Liver (tissue), 8 donors: ENCODE measurements at regions not wholly inside any gene's neighbourhood (a gene's known extent, or its start where the extent isn't known, plus 50 kb on each side); places are given as distances from the start of the nearest gene placed in this dataset.

Experiments used
- DNase-seq: peaks from one replicate; pipeline ENCODE4 v3.0.0-alpha.2; 2017; ENCODE audit warnings: low spot score
- H3K27ac ChIP-seq, 2 donors: one replicate each; pipeline ENCODE4 v1.7.0; 2013; ENCODE audit warnings: inconsistent platforms in 2 of 2, low read length in 2 of 2, control low read depth in 1 of 2, low read depth in 1 of 2, mild to moderate bottlenecking in 1 of 2
- H3K27me3 ChIP-seq, 4 donors: one replicate each; pipeline versions ENCODE4 v1.6.1 to v1.7.0; 2013; ENCODE audit warnings: low read length in 3 of 4, inconsistent platforms in 1 of 4, mild to moderate bottlenecking in 1 of 4, moderate library complexity in 1 of 4; ENCODE audit not compliant: control insufficient read depth in 4 of 4, insufficient read depth in 4 of 4
- H3K36me3 ChIP-seq, 4 donors: one replicate each; pipeline versions ENCODE4 v1.6.1 to v1.7.0; 2013; ENCODE audit warnings: low read length in 3 of 4, mild to moderate bottlenecking in 3 of 4, low read depth in 1 of 4, moderate library complexity in 1 of 4; ENCODE audit not compliant: control insufficient read depth in 4 of 4, insufficient read depth in 3 of 4
- H3K4me1 ChIP-seq, 4 donors: one replicate each; pipeline versions ENCODE4 v1.6.1 to v1.7.0; 2013; ENCODE audit warnings: low read length in 3 of 4, mild to moderate bottlenecking in 3 of 4, moderate library complexity in 1 of 4; ENCODE audit not compliant: control insufficient read depth in 4 of 4, insufficient read depth in 4 of 4
- H3K4me3 ChIP-seq, 3 donors: one replicate each; pipeline versions ENCODE4 v1.6.1 to v1.7.0; 2013; ENCODE audit warnings: low read length in 3 of 3, control low read depth in 1 of 3, low read depth in 1 of 3, mild to moderate bottlenecking in 1 of 3
- H3K9ac ChIP-seq, 2 donors: one replicate each; pipeline ENCODE4 v1.7.0; 2013; ENCODE audit warnings: low read length in 2 of 2, mild to moderate bottlenecking in 2 of 2, moderate library complexity in 2 of 2, control low read depth in 1 of 2, low read depth in 1 of 2
- H3K9me3 ChIP-seq, 4 donors: one replicate each; pipeline versions ENCODE4 v1.6.1 to v1.7.0; 2013; ENCODE audit warnings: low read length in 3 of 4; ENCODE audit not compliant: control insufficient read depth in 4 of 4
- CTCF ChIP-seq: fragments of 150-350 bp; IDR thresholded peaks from 2 replicates; pipeline ENCODE4 v1.5.1; 2017; ENCODE audit warnings: improper control_type of control experiment, low read depth, low read length; ENCODE audit not compliant: missing input control
- EGR1 ChIP-seq, 2 donors: IDR thresholded peaks; 2 replicates each; pipeline ENCODE4 v1.6.1; 2016 to 2018; ENCODE audit warnings: antibody characterized with exemption in 2 of 2, low read depth in 2 of 2
- FOXA1 ChIP-seq: IDR thresholded peaks from 2 replicates; pipeline ENCODE4 v1.6.1; 2016; ENCODE audit warnings: antibody characterized with exemption
- FOXA2 ChIP-seq: IDR thresholded peaks from 2 replicates; pipeline ENCODE4 v1.6.1; 2016; ENCODE audit warnings: antibody characterized with exemption
- GABPA ChIP-seq, 2 donors: IDR thresholded peaks in 1 of 2; conservative IDR thresholded peaks in 1 of 2; 2 replicates each; pipeline ENCODE4 v1.6.1; 2016; ENCODE audit warnings: antibody characterized with exemption in 2 of 2, mild to moderate bottlenecking in 1 of 2, moderate library complexity in 1 of 2
- HNF4G ChIP-seq: IDR thresholded peaks from 2 replicates; pipeline ENCODE4 v1.6.1; 2016; ENCODE audit warnings: antibody characterized with exemption
- JUND ChIP-seq, 2 donors: IDR thresholded peaks; 2 replicates each; pipeline ENCODE4 v1.6.1; 2016; ENCODE audit warnings: antibody characterized with exemption in 2 of 2
- NR2F2 ChIP-seq: IDR thresholded peaks from 2 replicates; pipeline ENCODE4 v1.6.1; 2016; ENCODE audit warnings: antibody characterized with exemption
- RAD21 ChIP-seq, 2 donors: IDR thresholded peaks; 2 replicates each; pipeline ENCODE4 v1.6.1; 2016; ENCODE audit warnings: antibody characterized with exemption in 2 of 2, mild to moderate bottlenecking in 2 of 2
- RXRA ChIP-seq, 2 donors: IDR thresholded peaks; 2 replicates each; pipeline ENCODE4 v1.6.1; 2017 to 2018; ENCODE audit warnings: antibody characterized with exemption in 2 of 2, mild to moderate bottlenecking in 1 of 2
- SP1 ChIP-seq: IDR thresholded peaks from 2 replicates; pipeline ENCODE4 v1.6.1; 2018; ENCODE audit warnings: antibody characterized with exemption, mild to moderate bottlenecking
- TAF1 ChIP-seq: conservative IDR thresholded peaks from 2 replicates; pipeline ENCODE4 v1.6.1; 2016; ENCODE audit warnings: antibody characterized with exemption, mild to moderate bottlenecking
- WGBS: extraction: QIAGEN DNeasy Blood & Tissue Kit; methylation state at CpG from one replicate; pipeline ENCODE4 v1.1.7; 2013; 5-methylcytosine and 5-hydroxymethylcytosine counted together
- TF ChIP-seq, protein P1 (sequence below): IDR thresholded peaks from 2 replicates; pipeline ENCODE4 v1.6.1; 2016; ENCODE audit warnings: antibody characterized with exemption, mild to moderate bottlenecking
- TF ChIP-seq, protein P2 (sequence below): IDR thresholded peaks from 2 replicates; pipeline ENCODE4 v1.6.1; 2016; ENCODE audit warnings: antibody characterized with exemption
- donor health status: healthy.
- donor health status: healthy.
- donor health status: healthy.
- donor health status: healthy.
- donor health status: healthy.

- Histone ChIP-seq H3K9ac (no peak overlapping the region), H3K36me3 (no peaks in the 10 kb centered on the region), H3K4me1 (no peaks in the 10 kb centered on the region), H3K27ac (no peak overlapping the region), H3K27me3 (no peaks in the 10 kb centered on the region), H3K4me3 (no peak overlapping the region), H3K9me3 (no peaks in the 10 kb centered on the region)
- no peak for DNase-seq
- TF ChIP-seq EGR1 (IDR thresholded peaks at IDR 0.05; ENCODE audit: low read depth in 2 of 2) (no peak), FOXA2 (no peak), FOXA1 (no peak), TAF1 (no peak), JUND (IDR thresholded peaks at IDR 0.05) (no peak)
- TF ChIP-seq, protein P1, sequence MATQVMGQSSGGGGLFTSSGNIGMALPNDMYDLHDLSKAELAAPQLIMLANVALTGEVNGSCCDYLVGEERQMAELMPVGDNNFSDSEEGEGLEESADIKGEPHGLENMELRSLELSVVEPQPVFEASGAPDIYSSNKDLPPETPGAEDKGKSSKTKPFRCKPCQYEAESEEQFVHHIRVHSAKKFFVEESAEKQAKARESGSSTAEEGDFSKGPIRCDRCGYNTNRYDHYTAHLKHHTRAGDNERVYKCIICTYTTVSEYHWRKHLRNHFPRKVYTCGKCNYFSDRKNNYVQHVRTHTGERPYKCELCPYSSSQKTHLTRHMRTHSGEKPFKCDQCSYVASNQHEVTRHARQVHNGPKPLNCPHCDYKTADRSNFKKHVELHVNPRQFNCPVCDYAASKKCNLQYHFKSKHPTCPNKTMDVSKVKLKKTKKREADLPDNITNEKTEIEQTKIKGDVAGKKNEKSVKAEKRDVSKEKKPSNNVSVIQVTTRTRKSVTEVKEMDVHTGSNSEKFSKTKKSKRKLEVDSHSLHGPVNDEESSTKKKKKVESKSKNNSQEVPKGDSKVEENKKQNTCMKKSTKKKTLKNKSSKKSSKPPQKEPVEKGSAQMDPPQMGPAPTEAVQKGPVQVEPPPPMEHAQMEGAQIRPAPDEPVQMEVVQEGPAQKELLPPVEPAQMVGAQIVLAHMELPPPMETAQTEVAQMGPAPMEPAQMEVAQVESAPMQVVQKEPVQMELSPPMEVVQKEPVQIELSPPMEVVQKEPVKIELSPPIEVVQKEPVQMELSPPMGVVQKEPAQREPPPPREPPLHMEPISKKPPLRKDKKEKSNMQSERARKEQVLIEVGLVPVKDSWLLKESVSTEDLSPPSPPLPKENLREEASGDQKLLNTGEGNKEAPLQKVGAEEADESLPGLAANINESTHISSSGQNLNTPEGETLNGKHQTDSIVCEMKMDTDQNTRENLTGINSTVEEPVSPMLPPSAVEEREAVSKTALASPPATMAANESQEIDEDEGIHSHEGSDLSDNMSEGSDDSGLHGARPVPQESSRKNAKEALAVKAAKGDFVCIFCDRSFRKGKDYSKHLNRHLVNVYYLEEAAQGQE = no peak
- WGBS = 48% methylated on average over 6 of the region's 6 CpGs
Measured at GRCh38 chr18:30288662-30289414, 753.7 kb downstream of the DSC3 start.

DNA sequence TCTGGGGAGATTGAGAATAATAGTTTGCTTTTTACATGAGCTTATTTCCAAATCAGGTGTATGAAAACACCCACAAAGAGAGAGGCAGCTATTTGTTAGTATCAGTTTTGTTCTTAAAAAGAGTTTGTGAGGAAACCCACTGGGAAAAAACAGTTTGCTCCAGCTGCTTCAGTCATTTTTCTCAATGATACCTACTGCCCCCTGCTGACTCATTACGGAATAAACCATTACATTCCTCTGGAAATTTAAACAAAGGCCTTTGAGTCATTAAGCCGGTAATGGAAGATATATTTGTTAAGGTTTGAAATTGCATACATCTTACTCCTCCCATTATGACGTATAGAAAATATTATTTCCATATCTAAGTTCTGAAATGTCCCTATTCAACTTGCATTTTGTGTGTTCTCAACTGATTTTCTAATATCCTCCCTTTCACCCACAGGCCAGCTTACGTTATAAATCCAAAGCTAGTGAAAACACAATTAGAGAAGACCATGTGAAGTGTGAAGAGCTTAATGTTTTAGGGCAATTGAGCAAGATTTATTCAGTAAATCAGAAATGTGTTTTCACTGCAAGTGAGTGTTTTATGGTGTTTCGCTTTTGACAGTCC lies 761.6 kb downstream of the DSC3 start:
- TF ChIP-seq RAD21 (IDR thresholded peaks at IDR 0.05) (peak; percentile 70 to 76), FOXA1 (no peak), FOXA2 (no peak), RXRA (IDR thresholded peaks at IDR 0.05) (no peak), CTCF (peak; percentile 62), HNF4G (no peak), NR2F2 (no peak), TAF1 (no peak)
- H3K9me3 ChIP-seq = no peaks in the 10 kb centered on the region
- no peak overlapping the region for H3K27ac ChIP-seq
- no peak for DNase-seq
- WGBS = 44% methylated on average over 5 of the region's 5 CpGs
- no peaks in the 10 kb centered on the region for H3K27me3 ChIP-seq
- H3K36me3 ChIP-seq = no peaks in the 10 kb centered on the region
- no peak overlapping the region for H3K9ac ChIP-seq
- no peak overlapping the region for H3K4me3 ChIP-seq
- H3K4me1 ChIP-seq = no peaks in the 10 kb centered on the region

DNA sequence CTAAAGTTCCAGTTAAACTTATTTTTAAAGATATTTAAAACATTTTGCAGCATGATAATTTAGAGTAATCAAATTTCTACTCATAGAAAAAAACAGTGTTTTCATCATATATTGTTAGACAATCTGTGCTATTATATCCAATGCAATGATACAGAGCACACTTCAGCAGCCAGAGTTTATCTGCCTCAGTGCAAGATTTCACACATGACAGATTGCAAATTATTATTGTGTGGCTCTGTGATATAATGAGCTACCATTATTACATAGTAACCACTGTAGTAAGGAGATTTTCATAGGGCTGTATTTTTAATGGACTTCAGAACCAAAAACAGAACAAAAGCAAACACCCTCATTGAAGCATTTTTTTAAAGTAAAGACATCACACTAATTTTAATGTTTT lies 762.4 kb downstream of the DSC3 start:
- H3K9me3 ChIP-seq = no peaks in the 10 kb centered on the region
- no peak overlapping the region for H3K27ac ChIP-seq
- no peaks in the 10 kb centered on the region for H3K4me1 ChIP-seq
- H3K9ac ChIP-seq = no peak overlapping the region
- no peaks in the 10 kb centered on the region for H3K27me3 ChIP-seq
- no peak for DNase-seq
- H3K4me3 ChIP-seq = no peak overlapping the region
- no peaks in the 10 kb centered on the region for H3K36me3 ChIP-seq
- TF ChIP-seq, protein P1 = no peak
- TF ChIP-seq NR2F2 (no peak), CTCF (no peak), EGR1 (IDR thresholded peaks at IDR 0.05; ENCODE audit: low read depth in 2 of 2) (no peak), GABPA (IDR thresholded peaks at IDR 0.05 in 1 of 2, conservative IDR thresholded peaks at IDR 0.05 in 1 of 2) (no peak), RAD21 (IDR thresholded peaks at IDR 0.05) (no peak), SP1 (no peak)
- TF ChIP-seq, protein P2, sequence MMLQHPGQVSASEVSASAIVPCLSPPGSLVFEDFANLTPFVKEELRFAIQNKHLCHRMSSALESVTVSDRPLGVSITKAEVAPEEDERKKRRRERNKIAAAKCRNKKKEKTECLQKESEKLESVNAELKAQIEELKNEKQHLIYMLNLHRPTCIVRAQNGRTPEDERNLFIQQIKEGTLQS = no peak
